ENCODE measurements at regions not wholly inside any gene's neighbourhood (a gene's known extent, or its start where the extent isn't known, plus 50 kb on each side); places are given as distances from the start of the nearest gene placed in this dataset.

GRCh38 chr6:67560068-67560467, 1075.0 kb upstream of the ADGRB3 start:
- FAIRE-seq (no peak), DNase-seq (ENCODE audit: low read depth in 1 of 2, low spot score in 1 of 2) (no peak), ATAC-seq (no peak)
- ChIA-PET CTCF (no interaction called here), POLR2A (no interaction called here)
- Histone ChIP-seq H3K9me3 (no peaks in the 10 kb centered on the region), H3K4me1 (no peaks in the 10 kb centered on the region), H3K4me3 (no peak overlapping the region), H3K4me2 (no peak overlapping the region), H3K27ac (no peak overlapping the region)
- WGBS (ENCODE audit: missing lambda C conversion rate) = 11% methylated on average over 1 of the region's 2 CpGs
- no peak for TF ChIP-seq KDM5A (IDR thresholded peaks at IDR 0.05)
- TF ChIP-seq E2F6 (IDR thresholded peaks at IDR 0.05; ENCODE audit: borderline replicate concordance, low read depth) = no peak
- TF ChIP-seq ZSCAN20 (CRISPR knock-in tag; IDR thresholded peaks at IDR 0.05) = no peak
- no peak for TF ChIP-seq RARB (CRISPR knock-in tag; IDR thresholded peaks at IDR 0.05)

- FAIRE-seq (no peak), ATAC-seq (no peak), DNase-seq (ENCODE audit: low read depth in 1 of 2, low spot score in 1 of 2) (no peak)
- Histone ChIP-seq H3K4me3 (no peak overlapping the region), H3K4me2 (no peak overlapping the region), H3K4me1 (no peaks in the 10 kb centered on the region), H3K27ac (no peak overlapping the region), H3K9me3 (no peaks in the 10 kb centered on the region)
- POLR2A ChIA-PET = no interaction called here
- CTCF ChIA-PET = no interaction called here
- TF ChIP-seq NFE2L2 (conservative IDR thresholded peaks at IDR 0.05; ENCODE audit: low read length) = no peak
- TF ChIP-seq HOXB13 (CRISPR knock-in tag; IDR thresholded peaks at IDR 0.05; ENCODE audit: low read depth) = no peak
- no peak for TF ChIP-seq ZNF302 (CRISPR knock-in tag; IDR thresholded peaks at IDR 0.05)
- no peak for TF ChIP-seq PHF8 (IDR thresholded peaks at IDR 0.05; ENCODE audit: borderline replicate concordance, low read depth)
- TF ChIP-seq FOXS1 (CRISPR knock-in tag; IDR thresholded peaks at IDR 0.05) = no peak
- TF ChIP-seq JUN (IDR thresholded peaks at IDR 0.05) = no peak
- no peak for TF ChIP-seq HEYL (CRISPR knock-in tag; IDR thresholded peaks at IDR 0.05)
- 32% methylated on average over 1 of the region's 1 CpG for WGBS (ENCODE audit: missing lambda C conversion rate)
Measured at GRCh38 chr6:67558985-67559384, 1076.1 kb upstream of the ADGRB3 start.

- TF ChIP-seq ZFP36 (IDR thresholded peaks at IDR 0.05; ENCODE audit: borderline replicate concordance, partially characterized antibody) (peak; percentile 34), MYC (IDR thresholded peaks at IDR 0.05; ENCODE audit: borderline replicate concordance, low read length) (no peak)
- Histone ChIP-seq H3K4me3 (no peak overlapping the region), H3K9me3 (no peaks in the 10 kb centered on the region), H3K4me2 (no peak overlapping the region), H3K27ac (no peak overlapping the region), H3K4me1 (no peaks in the 10 kb centered on the region)
- 5% methylated on average over 1 of the region's 1 CpG for WGBS (ENCODE audit: missing lambda C conversion rate)
- ChIA-PET POLR2A (no interaction called here), CTCF (no interaction called here)
- DNase-seq (ENCODE audit: low read depth in 1 of 2, low spot score in 1 of 2) = no peak
- FAIRE-seq = no peak
- ATAC-seq = no peak
Measured at GRCh38 chr6:67544851-67545452, 1090.1 kb upstream of the ADGRB3 start.

- TF ChIP-seq MAZ (IDR thresholded peaks at IDR 0.05; ENCODE audit: borderline replicate concordance, low read depth, low read length) = no peak
- no peak for TF ChIP-seq MAFK (IDR thresholded peaks at IDR 0.05; ENCODE audit: partially characterized antibody)
- no peak for TF ChIP-seq EHMT2 (IDR thresholded peaks at IDR 0.05; ENCODE audit: low read depth)
- TF ChIP-seq JUNB (IDR thresholded peaks at IDR 0.05) = no peak
- TF ChIP-seq POLR2AphosphoS2 (conservative IDR thresholded peaks at IDR 0.05; ENCODE audit: low read length) = no peak
- TF ChIP-seq TFCP2L1 (CRISPR knock-in tag; IDR thresholded peaks at IDR 0.05) = no peak
- no peak for TF ChIP-seq RNF2 (IDR thresholded peaks at IDR 0.05; ENCODE audit: borderline replicate concordance, low read depth)
- no peak for TF ChIP-seq KDM5A (IDR thresholded peaks at IDR 0.05)
- TF ChIP-seq CBX8 (IDR thresholded peaks at IDR 0.05) = no peak
- no peak for TF ChIP-seq FOSB (CRISPR knock-in tag; IDR thresholded peaks at IDR 0.05)
- no peak for TF ChIP-seq E2F6 (IDR thresholded peaks at IDR 0.05; ENCODE audit: borderline replicate concordance, low read depth)
- no peak for TF ChIP-seq FOSL2 (IDR thresholded peaks at IDR 0.05)
- no peak for TF ChIP-seq FOSL2 (CRISPR knock-in tag; IDR thresholded peaks at IDR 0.05)
- CTCF ChIA-PET = no interaction called here
- DNase-seq (ENCODE audit: low read depth in 1 of 2, low spot score in 1 of 2) = no peak
- Histone ChIP-seq H3K4me1 (no peaks in the 10 kb centered on the region), H3K9me3 (no peaks in the 10 kb centered on the region), H3K27ac (no peak overlapping the region), H3K4me3 (no peak overlapping the region), H3K4me2 (no peak overlapping the region)
- ATAC-seq = no peak
- FAIRE-seq = no peak
- POLR2A ChIA-PET = no interaction called here
Measured at GRCh38 chr6:67541586-67541985, 1093.5 kb upstream of the ADGRB3 start.

Measured in A549 (cell line).